ENCODE measurements at regions not wholly inside any gene's neighbourhood (a gene's known extent, or its start where the extent isn't known, plus 50 kb on each side); places are given as distances from the start of the nearest gene placed in this dataset.

- TF ChIP-seq SUZ12 (IDR thresholded peaks at IDR 0.05; ENCODE audit: extremely low read depth, insufficient read depth, insufficient read length) (no peak), YY1 (IDR thresholded peaks at IDR 0.05; ENCODE audit: insufficient read depth, insufficient read length) (no peak), ZNF274 (IDR thresholded peaks at IDR 0.05; ENCODE audit: low read depth, low read length) (no peak)
Observed at GRCh38 chr9:90368928-90369327, 273.7 kb downstream of the DIRAS2 start.
